ENCODE measurements at regions not wholly inside any gene's neighbourhood (a gene's known extent, or its start where the extent isn't known, plus 50 kb on each side); places are given as distances from the start of the nearest gene placed in this dataset.
"Not testable (repeated sequence)": the region's sequence is repeated elsewhere in the genome, so short reads cannot be mapped to it uniquely, and the experiment has no call there.

- in situ Hi-C loops (cut with MboI; ENCODE audit: low sequenced_read_pairs): no loop called here
Observed at GRCh38 chr12:30578426-30578825, 117.2 kb downstream of the IPO8 start.

- in situ Hi-C loops (cut with MboI; ENCODE audit: low sequenced_read_pairs): no loop called here
Observed at GRCh38 chr12:30573145-30573544, 122.5 kb downstream of the IPO8 start.

DNA sequence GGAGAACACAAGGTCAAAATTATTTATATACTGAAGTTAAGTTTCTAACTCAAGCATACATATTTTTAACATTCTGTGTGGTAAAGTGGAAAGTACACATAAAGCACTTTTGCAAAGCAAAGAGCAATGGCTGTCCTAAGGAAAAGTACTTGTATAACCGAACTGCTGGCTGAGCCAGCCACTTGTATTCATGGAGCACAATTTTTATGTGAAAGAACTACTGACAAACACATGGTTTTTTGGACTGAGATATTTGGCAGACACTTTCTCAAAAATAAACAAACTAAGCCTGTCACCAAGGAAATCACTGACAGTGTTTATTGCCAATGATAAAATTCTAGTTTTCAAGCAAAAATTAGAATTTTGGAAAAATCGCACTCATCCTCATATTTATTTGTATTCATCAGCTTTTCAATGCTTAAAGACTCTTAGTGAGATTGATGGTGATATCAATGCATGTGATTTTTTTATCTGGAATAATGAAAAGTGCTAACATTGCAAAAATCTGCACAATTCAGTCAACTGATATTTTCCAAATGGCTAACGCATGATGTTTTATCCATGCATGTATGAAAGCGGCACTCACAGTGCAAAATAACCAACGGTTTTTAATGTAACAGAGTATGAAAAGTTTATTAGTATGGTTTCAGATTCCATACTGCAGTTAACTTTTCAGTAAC, 125.3 kb downstream of the IPO8 start:
- in situ Hi-C loops (cut with MboI; ENCODE audit: low sequenced_read_pairs): no loop called here

- in situ Hi-C loops (cut with MboI; ENCODE audit: low sequenced_read_pairs): no loop called here
Observed at GRCh38 chr12:30569426-30569825, 126.2 kb downstream of the IPO8 start.

DNA sequence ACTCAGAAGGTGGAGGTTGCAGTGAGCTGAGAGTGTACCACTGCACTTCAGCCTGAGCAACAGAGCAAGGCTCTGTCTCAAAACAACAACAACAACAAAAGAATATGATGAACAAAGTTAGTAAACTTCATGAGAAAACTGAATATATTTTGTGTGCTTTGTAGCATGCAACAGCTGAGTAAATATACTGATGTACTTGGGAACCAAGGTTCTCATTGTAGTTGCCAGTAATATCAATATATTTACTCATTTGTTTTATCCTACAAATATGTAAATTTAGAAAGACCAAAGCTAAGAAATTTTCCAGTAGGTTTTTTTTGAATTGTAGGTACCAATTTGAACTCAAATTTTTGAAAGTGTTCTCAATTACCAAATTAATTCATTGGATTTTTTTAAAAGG, 127.2 kb downstream of the IPO8 start:
- in situ Hi-C loops (cut with MboI; ENCODE audit: low sequenced_read_pairs): no loop called here

- in situ Hi-C loops (cut with MboI; ENCODE audit: low sequenced_read_pairs): no loop called here
Observed at GRCh38 chr12:30567082-30567481, 128.6 kb downstream of the IPO8 start.

DNA sequence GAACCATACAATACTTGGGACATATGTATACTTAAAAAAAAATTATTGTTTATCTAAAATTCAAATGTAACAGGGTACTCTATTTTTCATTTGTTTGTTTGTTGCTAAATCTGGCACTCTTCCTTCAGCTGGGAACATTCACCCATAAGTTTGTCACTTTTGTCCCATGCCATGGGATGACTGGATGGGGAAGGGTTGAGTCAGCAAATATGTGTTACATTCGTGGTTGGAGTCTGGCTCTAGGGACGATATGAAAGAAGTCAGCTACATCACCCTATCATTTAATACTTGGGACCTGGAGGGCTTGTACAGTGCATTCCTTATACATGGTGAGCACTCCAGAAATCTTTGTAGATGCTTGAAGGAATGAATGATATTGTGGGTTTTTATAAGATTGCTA, 131.3 kb downstream of the IPO8 start:
- in situ Hi-C loops (cut with MboI; ENCODE audit: low sequenced_read_pairs): no loop called here

GRCh38 chr12:30548203-30548602, 147.5 kb downstream of the IPO8 start:
- in situ Hi-C loops (cut with MboI; ENCODE audit: low sequenced_read_pairs): no loop called here

GRCh38 chr12:30546121-30546520, 149.5 kb downstream of the IPO8 start:
- in situ Hi-C loops (cut with MboI; ENCODE audit: low sequenced_read_pairs): no loop called here

DNA sequence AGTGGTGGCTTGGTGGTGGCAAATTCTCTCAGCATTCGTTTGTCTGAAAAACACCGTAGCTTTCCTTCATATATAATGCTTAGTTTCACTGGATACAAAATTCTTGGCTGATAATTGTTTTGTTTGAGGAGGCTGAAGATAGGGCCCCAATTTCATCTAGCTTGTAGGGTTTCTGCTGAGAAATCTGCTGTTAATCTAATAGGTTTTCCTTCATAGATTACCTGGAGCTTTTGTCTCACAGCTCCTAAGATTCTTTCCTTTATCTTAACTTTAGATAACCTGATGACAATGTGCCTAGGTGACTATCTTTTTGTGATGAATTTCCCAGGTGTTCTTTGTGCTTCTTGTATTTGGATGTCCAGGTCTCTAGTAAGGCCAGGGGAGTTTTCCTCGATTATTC, 151.0 kb downstream of the IPO8 start:
- in situ Hi-C loops (cut with MboI; ENCODE audit: low sequenced_read_pairs): not testable (repeated sequence)

GRCh38 chr12:30537228-30537627, 158.4 kb downstream of the IPO8 start:
- in situ Hi-C loops (cut with MboI; ENCODE audit: low sequenced_read_pairs): no loop called here

DNA sequence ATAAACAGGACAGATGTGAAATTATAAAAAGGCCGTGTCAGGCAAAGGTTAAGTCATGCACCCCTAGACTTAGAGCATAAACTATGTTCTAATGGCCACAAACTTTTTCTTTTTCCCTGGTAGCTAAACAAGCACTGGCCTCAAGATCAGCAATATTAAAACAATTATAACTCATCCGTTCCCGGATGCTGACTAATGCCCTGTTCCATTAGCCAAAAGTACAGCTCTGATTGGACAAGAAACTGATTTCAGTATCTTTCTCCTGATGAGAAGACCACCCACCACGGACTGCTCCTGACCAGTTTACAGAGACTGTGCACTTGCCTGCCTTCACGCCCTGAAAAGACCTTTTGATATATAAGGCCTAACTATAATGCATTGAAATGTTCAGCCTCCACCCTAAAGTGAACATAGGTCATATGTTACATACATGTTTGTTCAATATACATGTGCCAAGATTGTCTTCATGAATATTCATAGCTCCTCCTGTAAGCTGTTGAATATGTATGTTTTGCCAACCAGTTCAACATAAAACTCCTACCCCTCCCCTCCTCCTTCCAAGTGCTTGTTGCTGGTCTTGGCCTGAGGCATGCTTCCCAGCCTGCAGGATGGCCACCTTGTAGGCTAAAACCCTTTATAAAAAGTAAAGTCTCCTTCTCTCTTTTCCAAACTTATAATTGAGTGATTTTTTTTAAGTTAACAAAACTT, 162.0 kb downstream of the IPO8 start:
- in situ Hi-C loops (cut with MboI; ENCODE audit: low sequenced_read_pairs): no loop called here

DNA sequence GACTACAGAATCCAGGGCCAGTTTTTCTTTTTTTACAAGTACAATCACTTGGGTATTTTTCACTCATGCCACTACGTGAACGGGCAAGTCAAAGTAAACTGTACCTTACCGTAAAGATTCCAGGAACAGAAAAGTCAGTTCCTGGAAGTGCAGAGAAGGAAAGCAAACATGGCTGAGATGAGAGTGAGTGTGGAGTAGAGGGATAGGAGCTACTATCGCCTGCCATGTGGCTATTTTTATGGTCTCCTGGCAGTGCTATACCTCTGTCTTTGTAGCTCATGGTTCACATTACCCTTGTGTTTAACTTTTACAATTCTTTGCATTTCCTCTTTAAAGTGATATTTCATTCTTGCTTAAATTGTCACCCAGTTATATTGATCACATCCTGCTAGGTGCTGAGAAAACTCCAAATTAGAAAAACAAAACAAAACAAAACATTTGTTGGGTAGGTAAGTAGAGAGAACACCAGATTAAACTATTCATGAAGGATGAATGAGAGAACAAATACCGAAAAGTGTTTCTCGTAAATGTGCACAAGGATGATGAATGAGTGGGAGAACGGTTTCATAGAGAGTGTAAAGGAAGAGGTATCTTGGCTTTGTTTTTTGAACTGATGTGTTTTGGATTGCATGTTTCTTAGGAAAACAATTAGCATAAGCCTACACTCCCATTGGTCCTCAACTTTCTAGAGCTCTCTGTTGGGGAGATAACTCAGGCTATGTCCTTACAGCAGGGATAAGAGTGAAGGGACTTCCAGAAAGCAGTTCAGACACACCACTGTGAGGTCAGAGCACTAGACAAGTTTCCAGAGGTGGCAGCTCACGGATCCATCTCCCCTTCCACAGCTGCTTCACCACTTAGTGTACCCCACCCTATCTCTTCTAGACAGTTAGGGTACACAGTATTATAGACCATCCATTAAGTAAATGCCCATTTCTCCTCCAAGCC, 163.7 kb downstream of the IPO8 start:
- in situ Hi-C loops (cut with MboI; ENCODE audit: low sequenced_read_pairs): no loop called here

GRCh38 chr12:30529489-30530269, 166.0 kb downstream of the IPO8 start:
- in situ Hi-C loops (cut with MboI; ENCODE audit: low sequenced_read_pairs): no loop called here

- in situ Hi-C loops (cut with MboI; ENCODE audit: low sequenced_read_pairs): no loop called here
Observed at GRCh38 chr12:30525171-30525570, 170.5 kb downstream of the IPO8 start.

DNA sequence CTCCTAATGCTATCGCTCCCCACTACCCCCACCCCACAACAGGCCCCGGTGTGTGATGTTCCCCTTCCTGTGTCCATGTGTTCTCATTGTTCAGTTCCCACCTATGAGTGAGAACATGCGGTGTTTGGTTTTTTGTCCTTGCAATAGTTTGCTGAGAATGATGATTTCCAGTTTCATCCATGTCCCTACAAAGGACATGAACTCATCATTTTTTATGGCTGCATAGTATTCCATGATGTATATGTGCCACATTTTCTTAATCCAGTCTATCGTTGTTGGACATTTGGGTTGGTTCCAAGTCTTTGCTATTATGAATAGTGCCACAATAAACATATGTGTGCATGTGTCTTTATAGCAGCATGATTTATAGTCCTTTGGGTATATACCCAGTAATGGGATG, 175.4 kb downstream of the IPO8 start:
- in situ Hi-C loops (cut with MboI; ENCODE audit: low sequenced_read_pairs): not testable (repeated sequence)

GRCh38 chr12:30519535-30519934, 176.1 kb downstream of the IPO8 start:
- in situ Hi-C loops (cut with MboI; ENCODE audit: low sequenced_read_pairs): no loop called here

GRCh38 chr12:30517320-30517719, 178.3 kb downstream of the IPO8 start:
- in situ Hi-C loops (cut with MboI; ENCODE audit: low sequenced_read_pairs): no loop called here

DNA sequence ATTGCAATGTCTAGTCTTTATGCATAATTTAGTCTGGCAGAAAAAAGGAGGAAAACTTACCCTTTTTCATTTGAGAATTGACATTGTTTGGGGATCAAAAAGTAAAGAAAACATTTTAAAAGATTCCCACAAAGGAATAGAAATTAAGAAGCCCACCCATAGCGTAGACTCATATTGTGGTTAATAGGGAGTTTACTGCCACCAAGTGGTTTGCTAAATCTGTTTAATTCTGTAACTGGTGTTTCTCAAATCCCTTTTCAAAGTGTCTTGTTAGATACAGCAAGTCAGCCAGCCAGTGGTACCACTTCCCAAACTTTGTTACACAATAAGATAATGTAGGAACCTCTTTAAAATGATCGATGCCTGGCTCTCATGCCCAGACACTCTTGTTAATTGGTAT, 180.3 kb downstream of the IPO8 start:
- in situ Hi-C loops (cut with MboI; ENCODE audit: low sequenced_read_pairs): no loop called here

- in situ Hi-C loops (cut with MboI; ENCODE audit: low sequenced_read_pairs): no loop called here
Observed at GRCh38 chr12:30514666-30515065, 181.0 kb downstream of the IPO8 start.

Data from HL-60/S4 (cell line).